ACC112 (cell line): ENCODE measurements at regions not wholly inside any gene's neighbourhood (a gene's known extent, or its start where the extent isn't known, plus 50 kb on each side); places are given as distances from the start of the nearest gene placed in this dataset.
"Not testable (repeated sequence)": the region's sequence is repeated elsewhere in the genome, so short reads cannot be mapped to it uniquely, and the experiment has no call there.

Experiments used
- H2AFZ ChIP-seq: fragments of 200-600 bp; sonication (generic); one replicate; pipeline ENCODE4 v1.6.0; 2017; ENCODE audit warnings: antibody characterized with exemption, low read length; ENCODE audit not compliant: unreplicated experiment
- H3K27ac ChIP-seq: fragments of 200-600 bp; sonication (generic); 2 replicates; pipeline ENCODE4 v1.5.1; 2014; ENCODE audit warnings: low read depth, mild to moderate bottlenecking, antibody characterized with exemption, low read length, moderate library complexity
- H3K27me3 ChIP-seq: fragments of 200-600 bp; sonication (generic); 2 replicates; pipeline ENCODE4 v1.6.1; 2014; ENCODE audit warnings: mild to moderate bottlenecking, antibody characterized with exemption, low read length, moderate library complexity, mixed read lengths; ENCODE audit not compliant: insufficient read depth
- H3K36me3 ChIP-seq: fragments of 200-600 bp; sonication (generic); 2 replicates; pipeline ENCODE4 v1.6.1; 2016; ENCODE audit warnings: mild to moderate bottlenecking, antibody characterized with exemption, low read length, moderate library complexity, mixed read lengths; ENCODE audit not compliant: insufficient read depth
- H3K4me1 ChIP-seq: fragments of 200-600 bp; sonication (generic); one replicate; pipeline ENCODE4 v1.6.1; 2016; ENCODE audit warnings: low read length, mixed read lengths; ENCODE audit not compliant: insufficient read depth, unreplicated experiment, control insufficient read depth
- H3K4me3 ChIP-seq: fragments of 200-600 bp; sonication (generic); 2 replicates; pipeline ENCODE4 v1.5.1; 2014; ENCODE audit warnings: mild to moderate bottlenecking, low read depth, low read length
- H3K79me2 ChIP-seq: fragments of 200-600 bp; sonication (generic); one replicate; pipeline ENCODE4 v1.6.0; 2016; ENCODE audit warnings: low read length; ENCODE audit not compliant: control insufficient read depth, unreplicated experiment, insufficient read depth

DNA sequence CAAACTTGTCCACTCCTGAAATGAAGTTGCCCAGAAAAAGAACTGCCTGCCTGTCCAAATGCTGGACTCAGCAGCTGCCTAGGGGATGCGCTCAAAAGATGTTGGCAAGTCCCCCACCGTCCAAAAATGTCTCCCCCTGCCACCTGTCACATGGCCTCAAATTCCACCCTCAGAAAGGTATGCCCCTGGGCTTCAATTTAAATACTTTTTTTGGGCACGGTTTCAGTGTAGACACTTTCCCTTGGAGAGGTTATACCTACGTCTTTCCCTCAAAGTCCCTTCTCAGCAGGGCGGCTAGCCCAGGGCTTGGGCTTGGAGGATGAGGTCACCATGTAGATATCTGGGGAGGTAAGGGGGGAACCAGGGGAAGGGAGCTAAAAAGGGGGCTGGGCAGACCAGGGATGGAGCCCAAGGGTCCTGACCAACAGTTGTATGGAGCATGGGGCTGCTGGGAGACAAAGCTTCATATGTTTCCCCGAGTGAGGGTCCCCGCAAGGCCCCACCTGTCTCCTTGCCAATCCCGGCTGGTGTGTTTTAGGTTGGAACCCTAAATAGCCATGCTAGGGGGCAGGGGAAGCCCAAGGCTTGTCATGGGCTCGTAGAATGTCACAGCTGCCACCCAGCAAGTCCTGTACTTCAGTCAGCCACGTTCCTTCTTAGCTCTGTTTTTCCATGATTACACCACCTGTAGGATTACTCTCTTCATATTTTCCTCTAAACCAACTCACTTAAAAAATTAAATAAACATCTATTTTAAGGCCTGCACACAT lies 131.2 kb upstream of the TBX3 start:
- Histone ChIP-seq H3K4me1 (no peaks in the 10 kb centered on the region), H3K36me3 (no peaks in the 10 kb centered on the region), H3K79me2 (no peaks in the 10 kb centered on the region), H2AFZ (no peak overlapping the region), H3K27ac (no peak overlapping the region), H3K27me3 (no peaks in the 10 kb centered on the region), H3K4me3 (no peak overlapping the region)

DNA sequence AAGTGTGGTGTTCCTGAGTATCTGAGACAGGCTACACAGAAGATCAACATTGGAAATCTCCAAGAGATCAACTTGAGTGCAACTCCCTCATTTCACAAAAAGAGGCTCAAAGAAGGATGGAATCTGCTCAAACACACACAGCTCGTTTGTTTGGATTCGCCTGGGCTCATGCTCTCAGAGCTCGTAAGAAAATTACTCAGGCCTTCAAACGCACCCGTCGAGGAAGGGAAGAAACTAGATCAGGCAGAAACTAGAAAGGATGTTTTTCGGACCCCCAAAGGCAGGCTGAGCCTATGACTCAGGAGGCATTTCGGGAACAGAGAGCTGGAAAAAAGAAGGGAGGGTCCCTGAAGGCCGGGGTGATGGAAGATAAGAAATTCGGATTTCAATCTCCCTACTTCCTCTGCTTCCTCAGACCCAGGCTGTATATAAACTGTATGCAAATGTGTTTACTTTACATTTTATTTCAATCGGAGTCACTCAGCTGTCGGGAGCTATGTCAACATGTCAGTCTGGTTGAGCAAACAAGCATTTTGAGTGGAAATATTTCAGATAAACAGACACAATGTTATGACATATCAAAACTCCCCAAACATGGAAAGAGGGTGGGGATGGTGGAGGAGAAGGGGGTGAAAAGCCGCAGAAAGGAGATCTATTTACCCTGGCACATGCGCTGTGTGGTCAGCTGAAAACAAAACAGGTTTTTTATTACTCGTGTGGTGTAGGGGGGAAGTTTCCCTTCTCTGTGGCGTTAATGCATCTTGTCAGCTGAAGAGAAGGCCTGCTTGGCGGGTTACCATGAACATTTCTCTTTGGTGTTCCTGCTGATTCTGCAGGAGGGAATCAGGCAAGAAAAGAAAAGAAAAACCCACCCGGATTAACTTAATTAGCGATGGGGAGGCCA lies 129.1 kb upstream of the TBX3 start:
- Histone ChIP-seq H3K27ac (no peak overlapping the region), H3K4me3 (no peak overlapping the region), H3K4me1 (no peaks in the 10 kb centered on the region), H3K79me2 (no peaks in the 10 kb centered on the region), H2AFZ (no peak overlapping the region), H3K36me3 (no peaks in the 10 kb centered on the region), H3K27me3 (no peaks in the 10 kb centered on the region)

DNA sequence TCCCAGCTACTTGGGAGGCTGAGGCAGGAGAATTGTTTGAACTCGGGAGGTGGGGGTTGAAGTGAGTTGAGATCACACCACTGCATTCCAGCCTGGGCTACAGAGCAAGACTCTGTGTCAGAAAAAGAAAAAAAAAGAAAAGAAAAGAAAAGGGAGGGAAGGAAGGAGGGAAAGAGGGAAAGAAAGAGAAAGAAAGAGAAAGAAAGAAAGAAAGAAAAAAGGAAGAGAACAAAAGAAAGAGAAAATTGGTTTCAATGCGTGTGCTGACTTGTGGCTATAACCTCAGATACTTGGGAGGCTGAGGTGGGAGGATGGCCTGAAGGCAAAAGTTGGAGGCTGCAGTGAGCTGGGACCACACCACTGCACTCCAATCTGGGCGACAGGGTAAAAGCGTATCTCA lies 128.4 kb upstream of the TBX3 start:
- no peaks in the 10 kb centered on the region for H3K4me1 ChIP-seq
- H3K79me2 ChIP-seq = no peaks in the 10 kb centered on the region
- H3K27ac ChIP-seq = no peak overlapping the region

DNA sequence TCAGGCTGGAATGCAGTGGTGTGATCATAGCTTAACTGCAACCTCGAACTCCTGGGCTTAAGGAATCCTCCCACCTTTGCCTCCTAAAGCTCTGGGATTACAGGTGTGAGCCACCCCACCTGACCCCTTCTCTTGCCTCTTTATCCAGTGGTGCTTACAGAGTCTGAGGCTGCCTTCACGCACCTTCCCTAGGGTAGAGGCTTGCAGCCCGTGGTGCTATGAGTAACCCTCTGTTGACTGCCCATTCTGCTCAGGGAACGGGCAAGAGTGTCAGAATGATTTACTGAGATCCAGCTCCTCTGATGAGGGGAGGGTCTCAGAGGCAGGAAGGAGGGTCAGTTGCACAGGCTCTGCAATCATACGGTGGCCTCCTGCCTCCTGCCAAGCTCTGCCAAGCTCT lies 125.1 kb upstream of the TBX3 start:
- no peaks in the 10 kb centered on the region for H3K4me1 ChIP-seq
- no peaks in the 10 kb centered on the region for H3K36me3 ChIP-seq
- no peak overlapping the region for H3K4me3 ChIP-seq
- no peaks in the 10 kb centered on the region for H3K79me2 ChIP-seq
- no peaks in the 10 kb centered on the region for H3K27me3 ChIP-seq
- no peak overlapping the region for H3K27ac ChIP-seq
- H2AFZ ChIP-seq = no peak overlapping the region

More for the DNA sequence above, 128.4 kb upstream of the TBX3 start:
- Histone ChIP-seq H2AFZ (no peak overlapping the region), H3K4me3 (no peak overlapping the region), H3K36me3 (no peaks in the 10 kb centered on the region), H3K27me3 (no peaks in the 10 kb centered on the region)

DNA sequence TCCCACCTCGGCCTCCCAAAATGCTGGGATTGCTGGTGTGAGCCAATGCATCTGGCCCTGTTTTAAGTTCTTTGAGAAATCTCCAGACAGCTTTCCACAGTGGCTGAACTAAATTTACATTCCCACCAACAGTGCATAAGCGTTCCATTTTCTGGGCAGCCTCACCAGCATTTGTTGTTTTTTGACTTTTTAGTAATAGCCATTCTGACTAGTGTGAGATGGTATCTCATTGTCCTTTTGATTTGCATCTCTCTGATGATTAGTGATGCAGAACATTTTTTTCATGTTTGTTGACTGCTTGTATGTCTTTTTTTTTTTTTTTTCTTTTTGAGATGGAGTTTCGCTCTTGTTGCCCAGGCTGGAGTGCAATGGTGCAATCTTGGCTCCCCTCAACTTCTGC lies 117.4 kb upstream of the TBX3 start:
- not testable (repeated sequence) for H3K4me3 ChIP-seq, H3K79me2 ChIP-seq, H3K36me3 ChIP-seq, H2AFZ ChIP-seq, H3K27ac ChIP-seq, H3K27me3 ChIP-seq
- peaks cover 15% of the 10 kb centered on the region for H3K4me1 ChIP-seq

DNA sequence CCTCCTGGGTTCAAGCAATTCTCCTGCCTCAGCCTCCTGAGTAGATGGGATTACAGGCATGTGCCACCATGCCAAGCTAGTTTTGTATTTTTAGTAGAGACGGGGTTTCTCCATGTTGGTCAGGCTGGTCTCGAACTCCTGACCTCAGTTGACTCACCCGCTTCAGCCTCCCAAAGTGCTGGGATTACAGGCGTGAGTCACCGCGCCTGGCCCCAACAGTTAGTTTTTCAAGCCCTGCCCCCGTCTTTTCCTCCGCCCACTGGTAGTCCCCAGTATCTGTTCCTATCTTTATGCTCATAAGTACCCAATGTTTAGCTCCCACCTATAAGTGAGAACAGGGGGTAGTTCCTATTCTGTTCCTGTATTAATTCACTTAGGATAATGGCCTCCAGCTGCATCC lies 116.6 kb upstream of the TBX3 start:
- Histone ChIP-seq H3K27ac (0 out of 2 replicates have a peak overlapping the region, but pooled peaks have one; percentile 12), H3K4me1 (peaks cover 15% of the 10 kb centered on the region)
- not testable (repeated sequence) for H3K36me3 ChIP-seq, H3K4me3 ChIP-seq, H3K79me2 ChIP-seq, H2AFZ ChIP-seq, H3K27me3 ChIP-seq

DNA sequence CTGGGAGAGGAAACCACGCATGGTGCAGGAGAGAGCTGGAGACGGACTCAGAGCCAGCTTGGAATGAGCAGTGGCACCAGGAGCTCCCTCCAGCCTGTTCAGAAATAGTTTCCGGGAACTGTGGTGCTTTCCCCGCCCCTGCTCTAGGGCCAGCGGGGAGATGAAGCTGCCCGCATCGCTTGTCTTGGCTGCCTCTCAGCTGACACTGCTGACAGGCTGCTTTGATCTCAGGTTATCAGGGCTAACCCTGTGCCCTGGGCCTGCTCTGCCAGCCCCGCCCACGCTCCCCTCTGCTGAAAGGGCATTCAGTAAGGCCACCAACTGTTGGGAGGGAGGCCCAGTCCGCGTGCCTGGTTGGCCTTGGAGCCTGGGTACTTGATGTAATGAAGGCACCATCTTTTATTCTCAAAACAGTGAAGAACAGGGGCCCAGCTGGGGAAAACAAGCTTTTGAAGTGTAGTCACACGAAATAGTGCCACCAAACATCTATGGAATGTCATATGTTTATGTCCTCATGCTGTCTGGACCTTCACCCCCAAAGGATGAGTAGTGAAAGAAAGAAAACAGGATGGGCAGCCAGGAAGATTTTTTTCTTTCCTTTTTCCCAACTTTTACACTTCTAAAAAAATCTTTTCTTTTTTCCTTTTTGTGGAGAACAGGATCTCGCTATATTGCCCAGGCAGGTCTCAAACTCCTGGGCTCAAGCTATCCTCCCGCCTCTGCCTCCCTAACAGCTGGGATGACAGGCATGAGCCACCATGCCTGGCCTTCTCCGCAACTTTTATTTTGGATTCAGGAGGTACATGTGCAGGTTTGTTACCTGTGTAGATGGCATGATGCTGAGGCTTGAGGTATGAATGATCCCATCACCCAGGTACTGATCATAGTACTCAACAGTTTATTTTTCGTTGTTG lies 115.9 kb upstream of the TBX3 start:
- Histone ChIP-seq H3K36me3 (no peaks in the 10 kb centered on the region), H3K27ac (peak overlapping the region; percentile 30; the same call in 1 of the 2 replicates), H2AFZ (peak overlapping the region; percentile 73), H3K4me3 (no peak overlapping the region), H3K4me1 (peaks cover 15% of the 10 kb centered on the region), H3K79me2 (no peaks in the 10 kb centered on the region), H3K27me3 (no peaks in the 10 kb centered on the region)

DNA sequence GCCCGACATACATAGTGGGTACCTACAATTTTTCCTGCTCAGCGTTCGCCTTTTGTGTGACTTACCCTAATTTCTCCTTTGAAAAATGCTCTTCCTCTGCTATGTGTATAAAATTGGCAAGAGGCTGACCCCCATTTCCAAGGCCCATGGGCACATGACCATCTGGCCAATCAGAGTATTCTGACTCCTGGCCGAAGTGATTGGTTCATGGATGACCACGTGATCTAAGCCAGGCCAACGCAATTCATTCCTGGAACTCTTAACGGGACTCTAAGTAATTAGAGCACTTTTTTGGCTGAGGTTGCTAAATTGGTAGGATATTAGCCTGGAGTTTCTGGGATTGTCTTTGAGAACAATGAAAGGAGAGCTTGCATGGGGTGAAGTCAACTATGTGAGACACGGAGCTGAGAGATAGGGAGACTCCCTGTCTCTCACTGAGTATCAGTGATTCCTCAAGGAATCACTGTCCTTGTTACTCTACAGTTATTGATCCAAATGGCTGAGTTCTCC lies 110.1 kb upstream of the TBX3 start:
- Histone ChIP-seq H3K4me3 (no peak overlapping the region), H3K27ac (no peak overlapping the region), H3K79me2 (no peaks in the 10 kb centered on the region), H2AFZ (no peak overlapping the region), H3K36me3 (no peaks in the 10 kb centered on the region), H3K4me1 (no peaks in the 10 kb centered on the region), H3K27me3 (no peaks in the 10 kb centered on the region)

DNA sequence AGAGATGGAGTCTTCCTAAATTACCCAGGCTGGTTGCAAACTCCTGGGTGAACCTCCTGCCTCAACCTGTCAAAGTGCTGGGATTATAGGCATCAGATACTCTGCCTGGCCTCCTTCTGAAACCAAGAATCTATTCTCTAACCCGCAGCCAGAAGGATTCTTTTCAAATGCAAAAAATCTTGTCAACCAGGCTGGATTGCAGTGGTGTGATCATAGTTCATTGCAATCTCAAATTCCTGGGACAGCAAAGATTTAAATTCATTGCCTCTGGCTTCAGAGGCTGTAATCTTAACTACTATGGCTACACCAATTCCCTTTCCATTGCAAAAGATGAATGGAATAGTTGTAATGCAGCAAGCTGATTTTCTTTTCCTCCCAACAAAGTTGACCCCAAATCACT lies 106.3 kb upstream of the TBX3 start:
- Histone ChIP-seq H3K79me2 (no peaks in the 10 kb centered on the region), H2AFZ (no peak overlapping the region), H3K27ac (no peak overlapping the region)

DNA sequence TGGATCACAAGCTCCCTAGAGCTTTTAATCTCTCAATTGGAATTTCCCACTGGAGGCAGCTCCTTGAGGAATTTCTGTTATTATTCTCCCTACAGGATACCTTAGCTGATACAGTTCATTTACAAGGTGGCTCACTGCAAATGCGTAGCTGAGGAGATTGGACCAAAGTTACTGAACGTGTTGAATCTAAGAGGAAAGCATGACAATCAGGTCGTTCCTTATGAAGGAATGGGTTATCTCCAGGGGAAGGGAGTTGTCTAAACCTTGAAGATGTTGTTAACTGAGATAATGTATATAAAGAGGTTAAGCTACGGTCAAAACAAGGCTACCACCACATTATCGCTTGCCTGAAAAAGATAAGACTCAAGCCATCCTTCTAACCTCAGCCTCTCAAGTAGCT lies 105.8 kb upstream of the TBX3 start:
- Histone ChIP-seq H3K27ac (no peak overlapping the region), H3K79me2 (no peaks in the 10 kb centered on the region), H2AFZ (no peak overlapping the region), H3K4me3 (no peak overlapping the region), H3K27me3 (no peaks in the 10 kb centered on the region), H3K4me1 (no peaks in the 10 kb centered on the region), H3K36me3 (no peaks in the 10 kb centered on the region)

More for the DNA sequence above, 106.3 kb upstream of the TBX3 start:
- Histone ChIP-seq H3K4me3 (no peak overlapping the region), H3K4me1 (no peaks in the 10 kb centered on the region), H3K36me3 (no peaks in the 10 kb centered on the region), H3K27me3 (no peaks in the 10 kb centered on the region)
